T-helper 1 cell treated with Interleukin-12 subunit alpha and Interleukin-12 subunit beta and Interleukin-4 antibody, amounts not matched to agents 30 ng/mL and 1 ng/mL, for 36 hours (primary cell): ENCODE measurements at regions not wholly inside any gene's neighbourhood (a gene's known extent, or its start where the extent isn't known, plus 50 kb on each side); places are given as distances from the start of the nearest gene placed in this dataset.
"Not testable (repeated sequence)": the region's sequence is repeated elsewhere in the genome, so short reads cannot be mapped to it uniquely, and the experiment has no call there.

ENCODE experiments used
- intact Hi-C: fragments of 100-400 bp; cut with micrococcal nuclease; formaldehyde crosslinking; loops from one replicate; pipeline ENCODE4 v1.15.1; 2024

DNA sequence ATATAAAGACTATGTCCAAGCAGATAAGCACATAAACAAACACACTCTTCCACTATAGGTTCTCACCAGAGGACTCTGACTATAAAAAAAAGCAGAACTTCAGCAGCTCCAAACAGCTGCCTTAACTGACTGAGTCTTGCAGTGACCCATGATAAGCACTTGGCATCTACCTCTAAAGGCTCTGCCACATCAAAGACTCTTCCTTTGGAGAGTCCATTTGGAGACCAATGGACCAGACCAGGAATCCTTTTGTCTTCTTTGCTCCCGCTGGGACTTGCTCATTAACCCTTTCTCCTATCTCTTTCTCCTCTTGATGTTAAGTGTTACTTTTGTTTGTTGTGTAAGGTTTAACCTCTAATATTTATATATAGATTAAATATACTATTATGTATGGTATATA, 424.1 kb downstream of the RSL24D1 start:
- intact Hi-C loops: no loop called here

DNA sequence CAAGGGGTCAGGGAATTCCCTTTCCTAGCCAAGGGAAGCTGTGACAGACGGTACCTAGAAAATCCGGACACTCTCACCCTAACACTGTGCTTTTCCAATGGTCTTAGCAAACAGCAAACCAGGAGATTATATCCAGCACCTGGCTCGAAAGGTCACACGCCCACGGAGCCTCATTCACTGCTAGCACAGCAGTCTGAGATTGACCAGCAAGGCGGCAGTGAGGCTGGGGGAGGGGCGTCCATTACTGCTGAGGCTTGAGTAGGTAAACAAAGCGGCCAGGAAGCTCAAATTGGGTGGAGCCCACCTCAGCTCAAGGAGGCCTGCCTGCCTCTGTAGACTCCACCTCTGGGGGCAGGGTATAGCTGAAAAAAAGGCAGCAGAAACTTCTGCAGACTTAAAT, 447.3 kb downstream of the RSL24D1 start:
- intact Hi-C loops: not testable (repeated sequence)

DNA sequence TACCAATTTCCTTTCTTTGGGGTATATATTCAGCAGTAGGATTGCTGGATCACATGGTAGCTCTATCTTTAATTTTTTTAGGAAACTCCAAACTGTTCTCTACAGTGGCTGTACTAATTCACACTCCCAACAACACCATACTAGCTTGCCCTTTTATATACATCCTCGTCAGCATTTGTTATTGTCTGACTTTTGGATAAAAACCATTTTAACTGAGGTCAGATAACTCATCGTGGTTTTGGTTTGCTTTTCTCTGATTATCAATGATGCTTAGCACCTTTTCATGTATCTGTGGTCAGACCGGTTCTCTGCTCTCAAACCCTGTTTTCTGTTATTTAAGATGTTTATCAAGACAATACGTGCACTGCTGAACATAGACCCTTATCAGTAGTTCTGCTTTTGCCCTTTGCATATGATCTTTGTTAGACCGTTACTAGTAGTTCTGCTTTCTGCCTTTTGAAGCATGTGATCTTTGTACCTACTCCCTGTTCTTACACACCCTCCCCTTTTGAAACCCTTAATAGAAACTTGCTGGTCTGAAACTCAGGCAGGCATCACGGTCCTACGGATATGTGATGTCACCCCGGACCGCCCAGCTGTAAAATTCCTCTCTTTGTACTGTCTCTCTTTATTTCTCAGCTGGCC, 474.3 kb downstream of the RSL24D1 start:
- intact Hi-C loops: no loop called here

DNA sequence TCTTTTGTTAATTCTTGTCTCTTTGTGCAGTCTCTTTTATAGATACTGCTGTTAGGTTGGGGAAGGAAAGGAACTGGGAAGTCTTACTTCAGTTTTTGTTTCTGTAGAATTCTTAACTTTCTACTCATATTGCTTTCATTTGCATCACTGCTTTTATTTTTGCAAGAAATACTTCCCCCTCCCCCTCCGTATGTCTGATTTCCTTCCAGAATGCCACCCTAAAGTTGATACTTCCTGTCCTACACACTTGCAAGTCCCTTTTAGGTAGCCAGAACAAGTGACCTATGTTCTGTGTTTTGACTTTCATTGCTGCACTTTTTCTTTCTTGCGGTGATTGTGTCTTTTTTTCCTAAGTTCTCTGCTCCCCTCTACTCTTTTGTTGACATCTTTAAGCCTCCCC, 477.4 kb downstream of the RSL24D1 start:
- intact Hi-C loops: no loop called here

DNA sequence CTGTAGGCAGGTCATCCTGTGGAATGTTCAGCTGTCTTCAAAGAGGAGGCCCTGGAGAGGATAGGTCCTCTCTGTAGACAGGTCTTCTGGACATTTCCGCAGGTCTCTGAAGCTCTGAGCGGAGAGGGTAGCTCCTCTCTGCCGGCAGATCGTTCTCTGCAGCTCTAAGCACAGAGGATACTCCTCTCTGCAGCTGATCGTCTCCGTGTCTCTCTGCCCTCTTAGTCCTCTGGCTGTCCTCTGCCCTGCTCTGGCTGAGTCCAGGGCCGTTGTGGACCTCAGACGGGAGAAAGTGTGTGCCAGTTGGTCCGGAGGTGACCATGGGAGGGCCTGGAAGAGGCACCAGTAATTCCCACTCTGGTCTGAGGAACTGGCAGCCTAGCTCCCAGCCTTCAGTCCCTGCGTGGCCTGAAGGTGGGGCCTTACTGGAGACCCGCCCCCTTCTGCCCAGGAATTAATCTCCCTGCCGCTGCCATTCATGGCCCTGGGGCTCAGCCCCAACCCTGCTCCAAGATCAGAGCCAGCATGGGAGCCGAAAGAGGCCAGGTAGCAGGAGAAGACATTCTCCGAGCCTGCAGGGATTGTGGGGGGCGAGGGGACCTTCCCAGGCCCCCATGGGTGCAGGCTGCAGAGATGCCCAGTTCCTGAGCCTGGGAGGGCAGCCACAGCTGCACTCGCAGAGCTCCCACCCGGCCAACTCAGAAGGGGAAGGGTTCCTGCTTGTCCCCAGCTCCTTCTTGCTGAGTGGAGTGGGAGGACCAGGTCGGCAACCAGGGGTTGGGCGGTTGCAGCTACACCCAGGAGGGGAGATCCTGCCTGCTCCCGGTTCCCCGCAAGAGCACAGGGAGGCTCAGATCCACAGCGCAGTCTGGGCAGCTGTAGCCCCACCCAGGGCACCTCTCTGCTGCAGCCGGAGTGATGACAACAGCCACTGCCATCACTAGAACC, 488.7 kb downstream of the RSL24D1 start:
- intact Hi-C loops: no loop called here

DNA sequence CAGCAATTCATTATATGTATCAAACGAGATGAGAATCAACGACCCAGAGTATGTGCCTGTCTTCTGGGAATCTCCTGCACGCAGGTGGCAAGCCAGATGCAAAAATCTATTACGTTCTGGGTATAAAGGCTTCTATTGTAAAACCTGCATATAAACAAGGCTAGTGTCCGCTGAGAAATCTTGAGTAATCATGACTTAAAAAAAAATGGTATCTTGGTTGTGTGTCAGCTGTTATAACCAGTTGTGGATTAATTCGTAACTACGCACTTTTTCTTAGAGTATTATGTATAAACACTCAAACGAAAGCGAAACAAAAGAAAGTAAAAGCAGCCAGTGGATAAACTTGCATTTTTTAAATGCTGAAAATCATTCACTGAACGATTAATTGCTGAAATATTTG, 509.1 kb downstream of the RSL24D1 start:
- intact Hi-C loops: no loop called here
